ENCODE measurements at regions not wholly inside any gene's neighbourhood (a gene's known extent, or its start where the extent isn't known, plus 50 kb on each side); places are given as distances from the start of the nearest gene placed in this dataset.

DNA sequence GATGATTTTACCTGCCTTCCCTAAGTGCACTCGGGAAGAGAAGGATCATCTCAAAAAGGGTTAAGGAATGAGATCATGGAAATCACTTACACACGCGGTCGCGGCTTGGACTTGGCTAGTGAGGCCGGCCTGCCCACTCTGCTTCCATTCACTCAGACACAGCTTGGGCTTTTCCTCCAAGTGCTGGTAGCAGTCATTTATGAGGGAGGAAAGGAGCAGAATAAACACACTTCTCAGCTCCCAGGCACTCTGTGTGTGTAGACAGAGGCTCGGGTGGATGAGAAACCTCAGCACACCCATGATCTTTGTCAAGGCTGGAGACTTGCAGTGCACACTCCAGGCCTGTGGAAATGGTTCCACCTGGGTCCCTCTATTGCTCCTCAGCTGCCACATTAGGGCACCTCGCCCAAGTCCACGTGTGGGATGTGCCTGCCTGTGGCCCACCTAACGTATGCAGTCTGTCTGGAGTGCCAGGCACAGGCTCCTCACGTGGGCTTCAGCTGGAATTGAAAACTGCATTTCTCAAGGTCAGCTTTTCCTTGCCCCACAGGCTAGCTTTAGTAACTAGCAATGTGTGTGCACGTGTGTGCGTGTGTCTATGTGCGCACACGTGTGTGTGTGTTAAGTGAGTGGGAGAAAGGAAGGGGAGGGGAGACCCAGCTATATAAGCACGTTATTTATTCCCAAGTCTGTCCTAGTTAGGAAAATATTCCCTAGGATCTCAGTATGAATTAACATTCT, 288.4 kb downstream of the SOX11 start:
- ATAC-seq (no peak), DNase-seq (no peak)
- H3K9me3 ChIP-seq: no peaks in the 10 kb centered on the region
- no peaks in the 10 kb centered on the region for H3K36me3 ChIP-seq
- H3K27me3 ChIP-seq: peaks cover 9% of the 10 kb centered on the region
- TF ChIP-seq, protein P1, sequence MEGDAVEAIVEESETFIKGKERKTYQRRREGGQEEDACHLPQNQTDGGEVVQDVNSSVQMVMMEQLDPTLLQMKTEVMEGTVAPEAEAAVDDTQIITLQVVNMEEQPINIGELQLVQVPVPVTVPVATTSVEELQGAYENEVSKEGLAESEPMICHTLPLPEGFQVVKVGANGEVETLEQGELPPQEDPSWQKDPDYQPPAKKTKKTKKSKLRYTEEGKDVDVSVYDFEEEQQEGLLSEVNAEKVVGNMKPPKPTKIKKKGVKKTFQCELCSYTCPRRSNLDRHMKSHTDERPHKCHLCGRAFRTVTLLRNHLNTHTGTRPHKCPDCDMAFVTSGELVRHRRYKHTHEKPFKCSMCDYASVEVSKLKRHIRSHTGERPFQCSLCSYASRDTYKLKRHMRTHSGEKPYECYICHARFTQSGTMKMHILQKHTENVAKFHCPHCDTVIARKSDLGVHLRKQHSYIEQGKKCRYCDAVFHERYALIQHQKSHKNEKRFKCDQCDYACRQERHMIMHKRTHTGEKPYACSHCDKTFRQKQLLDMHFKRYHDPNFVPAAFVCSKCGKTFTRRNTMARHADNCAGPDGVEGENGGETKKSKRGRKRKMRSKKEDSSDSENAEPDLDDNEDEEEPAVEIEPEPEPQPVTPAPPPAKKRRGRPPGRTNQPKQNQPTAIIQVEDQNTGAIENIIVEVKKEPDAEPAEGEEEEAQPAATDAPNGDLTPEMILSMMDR (IDR thresholded peaks at IDR 0.05): no peak
- no peak overlapping the region for H3K4me3 ChIP-seq
- no peaks in the 10 kb centered on the region for H3K4me1 ChIP-seq
- H3K27ac ChIP-seq: no peak overlapping the region
- intact Hi-C loops (cut with DNase I): no loop called here

DNA sequence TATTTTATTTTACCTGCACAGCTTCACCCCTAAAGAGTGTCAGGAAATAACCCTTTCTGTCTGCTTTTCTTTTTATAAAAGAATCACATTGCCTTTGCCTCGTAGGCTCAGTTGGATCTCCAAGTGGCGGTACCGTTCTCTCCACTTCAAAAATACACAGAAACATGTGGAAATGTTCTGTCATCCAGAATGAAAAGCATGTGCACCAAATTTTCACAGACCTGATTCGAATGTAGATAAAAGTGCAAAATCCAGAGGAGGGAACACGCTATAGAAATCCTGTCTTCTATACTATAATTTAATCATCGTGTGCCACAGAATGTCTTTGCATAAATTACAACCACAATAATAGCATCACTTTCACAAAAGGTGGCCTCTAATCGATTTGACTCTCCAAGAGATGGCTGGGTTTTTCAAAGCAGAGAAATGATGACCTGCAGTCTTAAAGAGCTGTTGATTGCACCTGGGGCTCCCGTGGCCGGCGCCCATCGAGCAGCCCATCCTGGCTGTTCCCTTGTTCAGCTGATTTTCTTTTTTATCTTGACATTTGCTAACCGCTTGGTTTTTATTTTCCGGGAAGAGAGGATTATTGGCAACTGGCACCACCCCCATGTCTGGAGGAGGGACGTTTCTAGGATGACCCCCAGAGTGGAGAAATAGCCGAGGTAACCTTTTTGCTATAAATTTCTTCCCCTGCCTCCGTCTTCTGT, 290.2 kb downstream of the SOX11 start:
- DNase-seq: no peak
- ATAC-seq: no peak
- Histone ChIP-seq H3K36me3 (no peaks in the 10 kb centered on the region), H3K4me1 (no peaks in the 10 kb centered on the region), H3K27me3 (peaks cover 9% of the 10 kb centered on the region), H3K9me3 (no peaks in the 10 kb centered on the region), H3K4me3 (no peak overlapping the region), H3K27ac (no peak overlapping the region)
- TF ChIP-seq, protein P1 (IDR thresholded peaks at IDR 0.05): no peak
- intact Hi-C loops (cut with DNase I): no loop called here

DNA sequence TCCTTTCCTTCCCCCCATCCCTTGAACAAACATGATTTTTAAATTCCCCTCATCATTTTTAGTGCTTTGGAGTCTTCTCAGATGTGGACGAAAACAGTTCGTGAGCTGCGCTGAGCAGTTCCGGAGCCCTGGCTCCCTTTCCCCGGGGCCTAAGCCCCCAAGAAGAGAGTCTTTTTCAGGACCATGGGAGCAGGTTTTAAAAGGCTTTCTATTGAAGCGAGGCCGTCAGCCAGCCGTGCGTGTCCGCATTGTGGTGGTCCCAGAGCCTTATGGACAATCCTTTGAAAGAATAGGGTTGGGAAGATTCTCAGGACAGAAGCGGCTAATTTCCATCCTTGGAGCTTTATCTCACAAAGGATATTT, 290.7 kb downstream of the SOX11 start:
- H3K9me3 ChIP-seq: no peaks in the 10 kb centered on the region
- no peaks in the 10 kb centered on the region for H3K36me3 ChIP-seq
- no peak overlapping the region for H3K4me3 ChIP-seq
- no peak for DNase-seq
- H3K4me1 ChIP-seq: no peaks in the 10 kb centered on the region
- ATAC-seq: no peak
- intact Hi-C loops (cut with DNase I): no loop called here
- TF ChIP-seq, protein P1 (IDR thresholded peaks at IDR 0.05): no peak
- peaks cover 9% of the 10 kb centered on the region for H3K27me3 ChIP-seq
- no peak overlapping the region for H3K27ac ChIP-seq

DNA sequence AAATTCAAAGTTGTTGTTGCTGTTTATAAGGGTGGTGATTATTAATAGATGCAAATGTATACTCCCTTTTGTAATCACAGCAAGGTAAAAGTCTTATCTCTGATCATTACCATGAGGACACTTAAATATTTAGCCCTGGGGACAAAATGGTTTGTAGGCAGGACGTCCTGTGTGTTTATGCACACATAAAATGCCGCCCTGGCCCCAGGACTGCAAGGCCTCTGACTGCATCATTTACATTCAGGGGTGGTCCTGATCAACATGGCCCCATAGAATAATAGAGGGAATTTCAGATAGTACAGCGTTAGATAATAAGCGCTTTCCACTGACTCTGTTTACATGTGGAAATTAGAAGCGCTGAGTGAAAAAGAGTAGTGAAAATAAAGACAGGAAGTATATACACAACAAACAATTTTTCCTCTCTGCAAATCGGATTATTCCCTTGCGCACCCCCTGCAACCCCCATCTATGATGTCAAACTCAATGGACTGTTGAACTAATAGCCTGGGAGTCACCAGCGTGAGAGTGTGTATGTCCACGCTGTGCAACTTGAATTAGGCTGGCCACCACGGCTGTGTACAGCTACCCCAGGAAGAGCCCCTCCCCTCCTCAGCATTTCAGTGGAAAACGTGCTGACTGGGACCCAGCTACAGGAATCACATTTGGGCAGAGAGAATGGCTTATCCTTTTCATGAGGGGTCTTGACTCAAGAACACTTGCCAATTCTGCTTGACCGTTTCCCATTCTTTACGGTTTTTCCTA, 291.5 kb downstream of the SOX11 start:
- no peaks in the 10 kb centered on the region for H3K36me3 ChIP-seq
- DNase-seq (no peak), ATAC-seq (no peak)
- H3K9me3 ChIP-seq: no peaks in the 10 kb centered on the region
- intact Hi-C loops (cut with DNase I): no loop called here
- no peak overlapping the region for H3K27ac ChIP-seq
- TF ChIP-seq, protein P1 (IDR thresholded peaks at IDR 0.05): no peak
- no peak overlapping the region for H3K4me3 ChIP-seq
- H3K27me3 ChIP-seq: peaks cover 9% of the 10 kb centered on the region
- no peaks in the 10 kb centered on the region for H3K4me1 ChIP-seq

DNA sequence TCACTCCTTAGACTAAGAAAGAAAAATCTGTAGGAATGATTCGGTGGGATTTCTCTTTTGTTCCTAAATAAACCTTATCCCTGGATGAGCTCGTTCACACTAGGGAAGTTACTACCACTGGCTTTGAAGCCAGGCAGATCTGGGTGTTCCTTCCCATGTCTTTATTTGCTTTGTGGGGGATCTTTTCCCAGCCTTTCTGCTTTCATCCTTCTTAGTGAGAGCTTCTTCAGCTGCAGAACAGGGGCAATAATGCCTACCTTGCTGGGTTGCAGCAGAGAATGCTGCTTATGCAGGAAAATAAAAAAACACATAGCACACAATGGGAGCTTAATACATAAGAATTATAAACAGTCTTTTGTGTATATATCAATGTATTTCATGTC, 292.1 kb downstream of the SOX11 start:
- H3K4me1 ChIP-seq: no peaks in the 10 kb centered on the region
- no peak for ATAC-seq
- peaks cover 9% of the 10 kb centered on the region for H3K27me3 ChIP-seq
- intact Hi-C loops (cut with DNase I): no loop called here
- no peaks in the 10 kb centered on the region for H3K36me3 ChIP-seq
- H3K27ac ChIP-seq: no peak overlapping the region
- no peak for DNase-seq
- no peak overlapping the region for H3K4me3 ChIP-seq
- TF ChIP-seq, protein P1 (IDR thresholded peaks at IDR 0.05): no peak
- no peaks in the 10 kb centered on the region for H3K9me3 ChIP-seq
